ENCODE measurements at regions not wholly inside any gene's neighbourhood (a gene's known extent, or its start where the extent isn't known, plus 50 kb on each side); places are given as distances from the start of the nearest gene placed in this dataset.

- H3K4me3 ChIP-seq (ENCODE audit: low read length, poor library complexity, severe bottlenecking), result no peak overlapping the region
- no peaks in the 10 kb centered on the region for H3K4me1 ChIP-seq (ENCODE audit: insufficient read depth, low read length, poor library complexity, severe bottlenecking)
- no peaks in the 10 kb centered on the region for H3K79me2 ChIP-seq (ENCODE audit: insufficient read depth, low read length)
- no peaks in the 10 kb centered on the region for H3K9me2 ChIP-seq (replicated peaks; ENCODE audit: low read depth, low read length)
- no peak overlapping the region for H3K4me2 ChIP-seq (ENCODE audit: low read depth, low read length, poor library complexity, severe bottlenecking)
- H3F3A ChIP-seq (ENCODE audit: low read depth), result no peaks in the 10 kb centered on the region
- no peak overlapping the region for H2AFZ ChIP-seq (ENCODE audit: low read length)
- no peaks in the 10 kb centered on the region for H4K20me1 ChIP-seq (ENCODE audit: insufficient read depth, low read length, poor library complexity, severe bottlenecking)
- H3K36me3 ChIP-seq (ENCODE audit: insufficient read depth, low read length), result no peaks in the 10 kb centered on the region
- H3K9ac ChIP-seq (ENCODE audit: low read depth, low read length, poor library complexity, severe bottlenecking), result no peak overlapping the region
- TF ChIP-seq EZH2phosphoT487 (IDR thresholded peaks at IDR 0.05; ENCODE audit: borderline replicate concordance), result no peak
- TF ChIP-seq CTCF (conservative IDR thresholded peaks at IDR 0.05; ENCODE audit: low read length), result no peak
- H3K9me3 ChIP-seq (ENCODE audit: insufficient read depth, low read depth, low read length), result no peaks in the 10 kb centered on the region
- no peaks in the 10 kb centered on the region for H3K27me3 ChIP-seq (ENCODE audit: insufficient read depth, low read length, poor library complexity, severe bottlenecking)
Measured at GRCh38 chr6:100962466-100962865, 81.3 kb upstream of the ASCC3 start.

- 0 out of 2 replicates have a peak, but pooled peaks cover 4% of the 10 kb centered on the region for H3K9me2 ChIP-seq (replicated peaks; ENCODE audit: low read depth, low read length)
- H3K79me2 ChIP-seq (ENCODE audit: insufficient read depth, low read length), result no peaks in the 10 kb centered on the region
- H3K9ac ChIP-seq (ENCODE audit: low read depth, low read length, poor library complexity, severe bottlenecking), result no peak overlapping the region
- H3F3A ChIP-seq (ENCODE audit: low read depth), result no peaks in the 10 kb centered on the region
- no peaks in the 10 kb centered on the region for H3K27me3 ChIP-seq (ENCODE audit: insufficient read depth, low read length, poor library complexity, severe bottlenecking)
- no peaks in the 10 kb centered on the region for H3K36me3 ChIP-seq (ENCODE audit: insufficient read depth, low read length)
- no peaks in the 10 kb centered on the region for H4K20me1 ChIP-seq (ENCODE audit: insufficient read depth, low read length, poor library complexity, severe bottlenecking)
- H3K4me3 ChIP-seq (ENCODE audit: low read length, poor library complexity, severe bottlenecking), result no peak overlapping the region
- H2AFZ ChIP-seq (ENCODE audit: low read length), result no peak overlapping the region
- TF ChIP-seq EZH2phosphoT487 (IDR thresholded peaks at IDR 0.05; ENCODE audit: borderline replicate concordance) (no peak), CTCF (conservative IDR thresholded peaks at IDR 0.05; ENCODE audit: low read length) (no peak)
- H3K4me2 ChIP-seq (ENCODE audit: low read depth, low read length, poor library complexity, severe bottlenecking), result no peak overlapping the region
- H3K9me3 ChIP-seq (ENCODE audit: insufficient read depth, low read depth, low read length), result no peaks in the 10 kb centered on the region
- H3K4me1 ChIP-seq (ENCODE audit: insufficient read depth, low read length, poor library complexity, severe bottlenecking), result no peaks in the 10 kb centered on the region
Measured at GRCh38 chr6:100965067-100965466, 83.9 kb upstream of the ASCC3 start.

GRCh38 chr6:100968949-100969348 lies 87.8 kb upstream of the ASCC3 start:
- Histone ChIP-seq H3K36me3 (ENCODE audit: insufficient read depth, low read length) (no peaks in the 10 kb centered on the region), H3K4me1 (ENCODE audit: insufficient read depth, low read length, poor library complexity, severe bottlenecking) (no peaks in the 10 kb centered on the region), H3F3A (ENCODE audit: low read depth) (no peaks in the 10 kb centered on the region), H3K4me2 (ENCODE audit: low read depth, low read length, poor library complexity, severe bottlenecking) (no peak overlapping the region), H3K9me2 (replicated peaks; ENCODE audit: low read depth, low read length) (0 out of 2 replicates have a peak, but pooled peaks cover 4% of the 10 kb centered on the region), H3K27me3 (ENCODE audit: insufficient read depth, low read length, poor library complexity, severe bottlenecking) (no peaks in the 10 kb centered on the region), H4K20me1 (ENCODE audit: insufficient read depth, low read length, poor library complexity, severe bottlenecking) (no peaks in the 10 kb centered on the region), H3K4me3 (ENCODE audit: low read length, poor library complexity, severe bottlenecking) (no peak overlapping the region), H3K79me2 (ENCODE audit: insufficient read depth, low read length) (no peaks in the 10 kb centered on the region), H3K9me3 (ENCODE audit: insufficient read depth, low read depth, low read length) (no peaks in the 10 kb centered on the region), H3K9ac (ENCODE audit: low read depth, low read length, poor library complexity, severe bottlenecking) (no peak overlapping the region), H2AFZ (ENCODE audit: low read length) (no peak overlapping the region)
- no peak for TF ChIP-seq CTCF (conservative IDR thresholded peaks at IDR 0.05; ENCODE audit: low read length)
- no peak for TF ChIP-seq EZH2phosphoT487 (IDR thresholded peaks at IDR 0.05; ENCODE audit: borderline replicate concordance)

All from Loucy (cell line).